IPS-15b (cell line): ENCODE measurements at regions not wholly inside any gene's neighbourhood (a gene's known extent, or its start where the extent isn't known, plus 50 kb on each side); places are given as distances from the start of the nearest gene placed in this dataset.
"Not testable (repeated sequence)": the region's sequence is repeated elsewhere in the genome, so short reads cannot be mapped to it uniquely, and the experiment has no call there.

Experiments
- H3K27me3 ChIP-seq: one replicate; pipeline ENCODE4 v1.6.1; 2013; ENCODE audit warnings: low read length; ENCODE audit not compliant: control insufficient read depth, insufficient read depth
- H3K36me3 ChIP-seq: one replicate; pipeline ENCODE4 v1.6.1; 2013; ENCODE audit warnings: low read length; ENCODE audit not compliant: control insufficient read depth, insufficient read depth
- H3K4me1 ChIP-seq: one replicate; pipeline ENCODE4 v1.6.1; 2013; ENCODE audit warnings: mild to moderate bottlenecking, low read length; ENCODE audit not compliant: control insufficient read depth, insufficient read depth
- H3K4me3 ChIP-seq: one replicate; pipeline ENCODE4 v1.5.1; 2013; ENCODE audit warnings: low read depth, low read length
- H3K9ac ChIP-seq: one replicate; pipeline ENCODE4 v1.6.1; 2013; ENCODE audit warnings: low read depth, mild to moderate bottlenecking, low read length
- H3K9me3 ChIP-seq: one replicate; pipeline ENCODE4 v1.6.1; 2013; ENCODE audit warnings: mild to moderate bottlenecking, low read length; ENCODE audit not compliant: control insufficient read depth, insufficient read depth

DNA sequence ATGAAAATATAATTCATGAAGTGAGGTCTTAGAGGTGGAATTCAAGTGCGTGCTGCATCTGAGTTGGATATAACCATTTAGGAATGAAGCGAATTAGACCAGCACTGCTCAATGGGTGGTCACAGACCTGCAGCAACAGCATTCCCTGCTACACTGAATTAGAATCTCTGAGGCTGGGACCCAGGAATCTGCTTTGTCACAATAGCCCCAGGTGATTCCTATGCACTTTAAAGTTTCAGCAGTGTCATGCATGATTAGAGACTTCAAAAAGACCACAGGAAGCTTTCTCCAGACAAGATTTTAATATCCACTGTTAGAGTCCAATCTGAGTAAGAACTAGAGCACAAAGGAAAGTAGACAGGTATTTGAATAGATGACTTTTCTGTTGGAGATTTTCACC, 352.8 kb upstream of the VSTM2A start:
- H3K4me3 ChIP-seq: no peak overlapping the region
- H3K36me3 ChIP-seq: no peaks in the 10 kb centered on the region
- no peaks in the 10 kb centered on the region for H3K9me3 ChIP-seq
- no peak overlapping the region for H3K9ac ChIP-seq
- peaks cover 11% of the 10 kb centered on the region for H3K4me1 ChIP-seq
- H3K27me3 ChIP-seq: peaks cover 5% of the 10 kb centered on the region

DNA sequence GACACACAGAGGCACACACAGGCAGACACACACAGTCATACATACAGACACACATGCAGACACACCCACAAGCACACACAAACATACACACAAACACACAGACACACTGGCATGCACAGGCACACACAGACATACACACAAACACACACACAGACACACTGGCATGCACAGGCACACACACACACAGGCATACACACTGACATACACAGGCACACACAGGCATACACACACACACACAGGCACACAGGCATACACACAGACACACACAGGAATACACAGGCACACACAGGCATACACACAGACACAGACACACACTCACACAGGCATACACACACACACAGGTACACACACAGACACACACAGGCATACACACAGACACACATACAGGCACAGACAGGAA, 340.7 kb upstream of the VSTM2A start:
- H3K9ac ChIP-seq: no peak overlapping the region
- H3K4me1 ChIP-seq: no peaks in the 10 kb centered on the region
- no peaks in the 10 kb centered on the region for H3K9me3 ChIP-seq
- no peaks in the 10 kb centered on the region for H3K36me3 ChIP-seq
- no peak overlapping the region for H3K4me3 ChIP-seq
- H3K27me3 ChIP-seq: no peaks in the 10 kb centered on the region

DNA sequence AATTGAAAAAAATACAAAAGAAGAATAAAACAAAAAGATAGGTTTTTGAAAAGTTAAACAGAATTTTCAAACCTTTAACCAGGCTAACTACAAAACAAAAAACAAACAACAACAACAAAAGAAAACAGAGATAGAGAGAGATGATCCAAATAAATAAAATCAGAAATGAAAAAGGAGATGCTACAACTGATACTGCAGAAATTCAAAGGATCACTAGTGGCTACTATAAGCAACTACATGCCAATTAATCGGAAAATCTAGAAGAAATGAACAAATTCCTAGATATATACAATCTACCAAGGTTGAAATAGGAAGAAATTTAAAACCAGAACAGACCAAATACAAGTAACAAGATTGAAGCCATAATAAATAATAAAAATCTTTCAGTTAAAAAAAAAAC, 326.8 kb upstream of the VSTM2A start:
- Histone ChIP-seq H3K9ac (no peak overlapping the region), H3K4me1 (no peaks in the 10 kb centered on the region), H3K36me3 (no peaks in the 10 kb centered on the region), H3K27me3 (no peaks in the 10 kb centered on the region), H3K9me3 (peaks cover 7% of the 10 kb centered on the region), H3K4me3 (no peak overlapping the region)

DNA sequence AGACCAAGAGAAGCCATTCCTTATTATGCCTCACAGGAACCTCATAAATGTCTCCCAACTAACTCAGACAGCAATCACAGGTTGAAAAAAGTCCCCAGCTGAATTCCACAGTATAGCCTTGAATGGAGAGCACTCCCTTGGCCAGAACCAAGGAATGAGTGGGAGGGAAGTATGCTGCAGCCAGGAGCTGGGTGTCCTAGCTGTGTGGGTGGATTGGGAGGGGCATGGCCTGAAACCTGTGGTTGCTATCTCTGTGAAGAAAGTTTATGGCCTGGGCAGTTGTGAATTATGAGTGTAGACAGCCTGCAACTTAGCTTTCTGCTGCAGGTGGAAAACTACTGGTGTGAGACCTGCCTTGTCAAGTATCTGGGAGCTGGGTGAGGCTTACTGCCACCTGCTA, 316.1 kb upstream of the VSTM2A start:
- H3K4me3 ChIP-seq, H3K9ac ChIP-seq, H3K4me1 ChIP-seq, H3K27me3 ChIP-seq, H3K36me3 ChIP-seq, H3K9me3 ChIP-seq: not testable (repeated sequence)

DNA sequence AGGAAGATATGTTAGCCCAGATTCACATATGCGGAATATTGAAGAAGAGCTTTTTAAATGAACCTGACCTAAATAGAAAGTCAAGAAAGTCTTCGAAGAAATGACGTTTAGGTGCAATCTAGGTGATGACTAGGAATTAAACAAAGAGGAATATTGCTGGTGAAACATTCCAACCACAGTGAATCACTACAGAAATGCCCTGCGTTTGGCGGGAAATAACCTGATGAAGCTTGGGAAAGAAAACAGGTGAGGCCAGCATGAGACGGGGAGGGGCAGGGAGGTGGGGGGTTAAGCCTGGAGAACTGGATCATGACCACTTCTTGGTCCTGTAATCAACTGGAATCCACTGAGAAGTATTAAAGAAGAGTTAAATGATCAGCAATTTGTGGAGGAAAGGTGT, 299.4 kb upstream of the VSTM2A start:
- no peaks in the 10 kb centered on the region for H3K4me1 ChIP-seq
- no peak overlapping the region for H3K9ac ChIP-seq
- H3K27me3 ChIP-seq: no peaks in the 10 kb centered on the region
- no peak overlapping the region for H3K4me3 ChIP-seq
- no peaks in the 10 kb centered on the region for H3K9me3 ChIP-seq
- H3K36me3 ChIP-seq: no peaks in the 10 kb centered on the region

DNA sequence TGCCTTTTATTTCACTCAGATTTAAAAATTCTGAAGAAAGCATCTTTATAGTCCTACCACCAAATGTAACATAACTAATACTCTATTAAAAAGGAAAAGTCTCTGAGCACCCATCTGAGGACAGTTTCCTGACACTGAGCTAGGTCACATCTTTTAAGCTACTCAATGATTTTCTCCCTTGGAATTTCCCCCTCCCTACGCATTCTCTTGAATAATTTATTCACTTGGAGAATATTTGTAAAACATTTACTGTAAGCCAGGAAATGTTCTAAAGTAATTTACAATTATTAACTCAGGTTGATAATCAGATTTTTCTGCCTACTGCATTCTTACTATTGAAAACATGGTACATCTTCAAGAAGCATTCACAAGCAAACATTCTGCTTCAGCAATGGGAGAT, 297.2 kb upstream of the VSTM2A start:
- no peaks in the 10 kb centered on the region for H3K27me3 ChIP-seq
- no peak overlapping the region for H3K4me3 ChIP-seq
- H3K9ac ChIP-seq: no peak overlapping the region
- H3K36me3 ChIP-seq: no peaks in the 10 kb centered on the region
- H3K4me1 ChIP-seq: no peaks in the 10 kb centered on the region
- H3K9me3 ChIP-seq: no peaks in the 10 kb centered on the region

DNA sequence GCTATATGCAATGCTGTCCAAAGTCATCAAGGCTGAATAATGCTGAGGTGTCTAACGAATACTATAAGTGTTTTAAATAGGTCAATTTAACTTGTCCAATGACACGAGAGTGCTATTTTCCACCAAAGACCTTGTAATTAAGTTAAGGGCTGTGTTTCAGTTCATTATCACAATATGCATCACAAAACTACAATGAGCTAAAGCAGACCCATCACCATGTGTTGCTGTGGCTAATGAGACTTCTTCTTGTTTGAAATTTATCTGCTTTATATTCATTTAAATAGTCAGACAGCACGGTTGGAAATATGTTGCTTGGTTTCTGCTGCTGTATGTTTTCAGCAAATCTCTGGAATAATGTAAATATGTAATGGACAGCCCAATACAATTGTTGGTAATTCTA, 292.5 kb upstream of the VSTM2A start:
- Histone ChIP-seq H3K4me1 (no peaks in the 10 kb centered on the region), H3K27me3 (no peaks in the 10 kb centered on the region), H3K9me3 (no peaks in the 10 kb centered on the region), H3K9ac (no peak overlapping the region), H3K36me3 (no peaks in the 10 kb centered on the region), H3K4me3 (no peak overlapping the region)

DNA sequence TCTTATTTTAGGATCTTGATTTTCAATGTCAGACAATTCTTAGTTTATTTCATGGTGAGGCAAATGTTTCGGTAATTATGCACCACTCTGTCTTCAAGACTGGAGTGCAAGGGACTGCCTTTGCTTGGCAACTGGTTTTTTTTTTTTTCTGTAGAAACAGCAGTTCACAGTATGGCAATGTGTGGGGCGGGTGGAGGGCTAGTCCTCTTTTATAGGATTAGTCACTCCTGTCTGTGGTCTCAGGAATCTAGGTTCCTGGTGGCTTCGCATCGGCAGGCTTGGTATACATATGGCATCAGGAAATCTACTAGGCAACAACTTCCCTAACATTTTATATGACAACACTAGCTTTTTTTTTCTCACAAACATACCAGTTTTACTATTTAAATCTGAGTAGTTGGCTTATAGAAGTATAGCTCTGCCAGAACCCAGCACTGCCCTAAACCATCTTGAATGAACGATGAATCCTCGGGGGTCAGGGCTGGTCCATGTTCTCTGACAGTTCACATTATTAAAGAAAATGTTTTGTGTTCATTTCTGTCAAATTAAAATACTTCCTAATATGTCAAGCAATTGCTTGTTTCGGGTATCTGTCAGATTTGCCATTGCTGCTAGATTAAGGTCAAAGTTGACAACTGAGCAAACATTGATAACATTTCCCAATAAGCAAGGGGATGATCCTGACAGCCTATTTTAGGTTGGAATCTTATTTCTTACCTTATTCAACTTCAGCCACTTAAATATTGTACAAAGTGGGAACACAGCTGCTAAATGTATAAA, 289.7 kb upstream of the VSTM2A start:
- Histone ChIP-seq H3K4me1 (no peaks in the 10 kb centered on the region), H3K36me3 (no peaks in the 10 kb centered on the region), H3K9ac (no peak overlapping the region), H3K9me3 (no peaks in the 10 kb centered on the region), H3K27me3 (no peaks in the 10 kb centered on the region), H3K4me3 (no peak overlapping the region)

DNA sequence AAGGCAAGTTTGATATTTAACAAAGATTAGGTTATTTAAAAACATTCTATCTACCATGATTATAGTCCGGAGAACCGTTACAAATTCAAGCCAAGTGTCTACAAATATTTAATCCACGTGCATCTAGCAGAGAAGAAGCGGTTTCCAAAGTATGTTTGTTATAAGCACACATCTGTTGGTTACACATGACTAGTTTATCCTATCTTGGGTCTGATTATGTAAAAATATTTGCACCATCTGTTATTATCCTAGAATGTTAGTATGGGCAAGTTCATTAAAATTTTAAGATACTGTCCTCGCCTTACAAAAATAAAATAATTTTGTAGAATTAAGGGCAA, 289.2 kb upstream of the VSTM2A start:
- Histone ChIP-seq H3K9ac (no peak overlapping the region), H3K4me3 (no peak overlapping the region), H3K9me3 (no peaks in the 10 kb centered on the region), H3K27me3 (no peaks in the 10 kb centered on the region), H3K4me1 (no peaks in the 10 kb centered on the region), H3K36me3 (no peaks in the 10 kb centered on the region)

DNA sequence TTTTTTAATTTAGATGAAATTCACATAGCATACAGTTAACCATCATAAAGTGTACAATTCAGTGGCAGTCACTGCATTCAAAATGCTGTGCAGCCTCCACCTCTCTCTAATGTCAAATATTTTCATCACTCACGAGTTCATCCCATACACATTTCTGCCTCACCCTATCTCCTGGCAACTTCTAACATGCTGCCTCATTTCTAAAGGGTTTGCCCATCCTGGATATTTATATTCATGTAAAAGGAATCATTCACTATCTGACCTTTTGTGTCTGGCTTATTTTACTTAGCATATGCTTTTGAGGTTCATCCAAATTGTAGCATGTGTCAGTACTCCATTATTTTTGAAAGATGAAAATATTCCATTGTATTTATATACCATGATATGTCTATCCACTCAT, 286.9 kb upstream of the VSTM2A start:
- Histone ChIP-seq H3K4me3 (no peak overlapping the region), H3K27me3 (no peaks in the 10 kb centered on the region), H3K9ac (no peak overlapping the region), H3K4me1 (no peaks in the 10 kb centered on the region), H3K9me3 (no peaks in the 10 kb centered on the region), H3K36me3 (no peaks in the 10 kb centered on the region)

DNA sequence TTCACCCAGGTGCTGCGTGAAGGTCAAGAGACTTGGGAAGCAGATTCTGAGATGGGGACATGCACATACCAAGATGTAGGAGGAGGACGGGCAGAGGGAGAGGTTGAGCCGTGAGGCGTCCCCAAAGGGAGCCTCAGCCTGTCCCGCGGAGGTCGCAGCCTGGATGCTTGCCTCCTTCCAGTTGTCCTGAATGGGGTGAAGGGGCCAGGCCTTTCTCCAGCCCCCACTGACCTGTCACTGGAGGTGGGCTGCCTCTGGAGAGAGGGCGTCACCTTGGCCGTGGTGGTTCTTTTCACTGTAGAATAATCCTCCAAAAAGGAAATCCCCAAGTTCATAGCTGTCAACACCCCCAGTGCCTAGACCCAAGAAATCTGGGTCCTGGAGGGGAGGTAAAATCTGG, 283.0 kb upstream of the VSTM2A start:
- Histone ChIP-seq H3K9ac (no peak overlapping the region), H3K36me3 (no peaks in the 10 kb centered on the region), H3K27me3 (no peaks in the 10 kb centered on the region), H3K4me1 (no peaks in the 10 kb centered on the region), H3K9me3 (no peaks in the 10 kb centered on the region), H3K4me3 (no peak overlapping the region)

DNA sequence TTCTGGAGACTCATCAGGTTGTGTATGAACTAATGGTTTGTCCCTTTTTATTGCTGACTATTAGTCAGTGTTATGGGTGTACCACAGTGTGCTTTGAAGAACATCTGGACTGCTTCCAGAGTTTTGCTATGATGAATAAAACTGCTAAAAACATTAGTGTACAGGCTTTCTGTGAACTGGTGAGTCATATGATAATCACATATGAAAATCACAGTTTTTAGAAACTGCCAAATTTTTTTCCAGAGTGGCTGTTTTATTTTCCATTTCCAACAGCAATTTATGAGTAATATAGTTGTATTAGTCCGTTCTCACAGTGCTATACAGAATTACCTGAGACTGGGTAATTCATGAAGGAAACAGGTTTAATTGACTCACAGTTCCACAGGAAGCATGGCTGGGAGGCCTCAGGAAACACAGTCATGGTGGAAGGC, 281.2 kb upstream of the VSTM2A start:
- H3K27me3 ChIP-seq: no peaks in the 10 kb centered on the region
- H3K9me3 ChIP-seq: no peaks in the 10 kb centered on the region
- no peaks in the 10 kb centered on the region for H3K36me3 ChIP-seq
- no peak overlapping the region for H3K9ac ChIP-seq
- no peak overlapping the region for H3K4me3 ChIP-seq
- H3K4me1 ChIP-seq: no peaks in the 10 kb centered on the region
